K562 (cell line): ENCODE measurements at regions not wholly inside any gene's neighbourhood (a gene's known extent, or its start where the extent isn't known, plus 50 kb on each side); places are given as distances from the start of the nearest gene placed in this dataset.

Source experiments
- ATAC-seq: fragments of 200-7000 bp; cut with Tn5 transposase; 3 replicates; pipeline ENCODE4 v1.9.1; 2020; ENCODE audit warnings: moderate library complexity
- BruUV-seq: library from RNA; stranded (reverse); fragments of 400-500 nt; replicated peaks from 2 replicates; lab custom pipeline; 2021; lab: Mats Ljungman, UMichigan
- CTCF ChIA-PET: fragments of 300-600 bp; formaldehyde crosslinking; extraction: SDS; loops from one replicate; lab custom pipeline; 2021; ENCODE audit warnings: low intra/inter-chr PET ratio; lab: Yijun Ruan, JAX
- POLR2A ChIA-PET: fragments of 300-600, 350-650 bp; sonication (Branson Sonifier 250); formaldehyde crosslinking; extraction: SDS; loops from one replicate; lab custom pipeline; 2021; ENCODE audit warnings: antibody characterized with exemption, inconsistent platforms; lab: Yijun Ruan, JAX
- DNase-seq, 4 experiments: peaks; one replicate each; pipeline versions ENCODE4 v3.0.0 to v3.0.0-alpha.2; 2011 to 2018; ENCODE audit warnings: low spot score in 3 of 4, mixed read lengths in 3 of 4; ENCODE audit errors: extremely low read depth in 1 of 4
- FAIRE-seq: peaks from 2 replicates; lab custom pipeline; 2011; peaks lifted over from hg19 to GRCh38; lab: Jason Lieb, UNC
- H2AFZ ChIP-seq: 2 replicates; pipeline ENCODE4 v1.6.0; 2011; ENCODE audit warnings: low read depth, low read length, control low read depth, inconsistent platforms
- H3K27ac ChIP-seq: fragments of 200-600 bp; 3 replicates; pipeline ENCODE4 v1.8.0; 2011; ENCODE audit warnings: low read depth, mild to moderate bottlenecking, control low read depth, inconsistent platforms, low read length, moderate library complexity, mixed read lengths; ENCODE audit errors: extremely low read depth
- H3K27me3 ChIP-seq, 2 experiments: fragments of 300-600 bp in 1 of 2; 2 replicates in 1 of 2; 3 replicates in 1 of 2; pipeline versions ENCODE4 v1.6.0 to v1.8.0; 2011; ENCODE audit warnings: inconsistent platforms in 2 of 2, low read length in 2 of 2, mild to moderate bottlenecking in 1 of 2, mixed read lengths in 1 of 2, moderate library complexity in 1 of 2; ENCODE audit not compliant: control insufficient read depth in 2 of 2, insufficient read depth in 2 of 2
- H3K36me3 ChIP-seq: fragments of 300-600 bp; 3 replicates; pipeline ENCODE4 v1.8.0; 2011; ENCODE audit warnings: mild to moderate bottlenecking, low read length, inconsistent platforms; ENCODE audit not compliant: control insufficient read depth, insufficient read depth
- H3K4me1 ChIP-seq, 2 experiments: fragments of 200-600 bp in 1 of 2; replicated peaks in 1 of 2; 2 replicates in 1 of 2; 3 replicates in 1 of 2; pipeline versions ENCODE4 v1.5.1 to v1.8.0; 2011; ENCODE audit warnings: inconsistent platforms in 2 of 2, low read length in 2 of 2, mild to moderate bottlenecking in 1 of 2, mixed read lengths in 1 of 2, moderate library complexity in 1 of 2; ENCODE audit not compliant: control insufficient read depth in 2 of 2, insufficient read depth in 2 of 2
- H3K4me2 ChIP-seq: 2 replicates; pipeline ENCODE4 v1.6.1; 2011; ENCODE audit warnings: low read length, control low read depth, inconsistent platforms, mixed read lengths; ENCODE audit not compliant: insufficient read depth
- H3K4me3 ChIP-seq: fragments of 200-600 bp; sonication (generic), shearing (Covaris generic); 2 replicates; pipeline ENCODE4 v1.5.1; 2016; ENCODE audit warnings: control low read depth, inconsistent platforms
- H3K79me2 ChIP-seq: fragments of 200-600 bp; 3 replicates; pipeline ENCODE4 v1.8.0; 2011; ENCODE audit warnings: low read length, inconsistent platforms; ENCODE audit not compliant: control insufficient read depth, insufficient read depth
- H3K9ac ChIP-seq, 2 experiments: 2 replicates each; pipeline versions ENCODE4 v1.6.0 to v1.6.1; 2011; ENCODE audit warnings: low read depth in 2 of 2, low read length in 2 of 2, control low read depth in 1 of 2, inconsistent platforms in 1 of 2, mild to moderate bottlenecking in 1 of 2, mixed read lengths in 1 of 2; ENCODE audit not compliant: insufficient read depth in 1 of 2
- H3K9me1 ChIP-seq: one replicate; pipeline ENCODE4 v1.6.0; 2011; ENCODE audit warnings: inconsistent platforms, mild to moderate bottlenecking, low read length, moderate library complexity; ENCODE audit not compliant: control insufficient read depth, insufficient read depth
- H3K9me3 ChIP-seq: replicated peaks from 2 replicates; pipeline ENCODE4 v1.5.1; 2011; ENCODE audit warnings: low read depth, low read length, inconsistent platforms; ENCODE audit not compliant: control insufficient read depth, insufficient read depth
- H4K20me1 ChIP-seq: replicated peaks from 2 replicates; pipeline ENCODE4 v1.6.1; 2011; ENCODE audit warnings: low read length, inconsistent platforms, mixed read lengths; ENCODE audit not compliant: control insufficient read depth, insufficient read depth
- CREM ChIP-seq: IDR thresholded peaks from 2 replicates; pipeline ENCODE4 v1.6.1; 2014; ENCODE audit warnings: antibody characterized with exemption, low read depth
- ESRRB ChIP-seq: fragments of 250-450 bp; sonication (Bioruptor Pico); IDR thresholded peaks from 2 replicates; pipeline ENCODE4 v1.5.0; 2020; ENCODE audit warnings: mild to moderate bottlenecking, moderate library complexity, borderline replicate concordance
- FOSL1 ChIP-seq: fragments of 200-800 bp; sonication (Bioruptor generic); conservative IDR thresholded peaks from 2 replicates; pipeline ENCODE4 v1.6.1; 2016; ENCODE audit warnings: missing genetic modification characterization, missing compliant biosample characterization
- GTF2A2 ChIP-seq: IDR thresholded peaks from 2 replicates; pipeline ENCODE4 v1.6.1; 2016; ENCODE audit warnings: mild to moderate bottlenecking, missing genetic modification characterization, missing compliant biosample characterization
- HDAC3 ChIP-seq: fragments of 450-650 bp; IDR thresholded peaks from 2 replicates; pipeline ENCODE4 v1.6.1; 2018; ENCODE audit warnings: borderline replicate concordance, mild to moderate bottlenecking, moderate library complexity; ENCODE audit not compliant: partially characterized antibody
- MCM7 ChIP-seq, 2 experiments: fragments of 450-650 bp; IDR thresholded peaks; 2 replicates each; pipeline ENCODE4 v1.6.1; 2016 to 2018
- MEIS2 ChIP-seq: fragments of 450-650 bp; IDR thresholded peaks from 2 replicates; pipeline ENCODE4 v1.6.1; 2014; ENCODE audit warnings: mild to moderate bottlenecking; ENCODE audit not compliant: partially characterized antibody
- RHOXF2B ChIP-seq: fragments of 250-450 bp; sonication (Bioruptor Pico); conservative IDR thresholded peaks from 2 replicates; pipeline ENCODE4 v1.5.1; 2021
- ZBTB33 ChIP-seq: sonication (generic); formaldehyde crosslinking; IDR thresholded peaks from 2 replicates; pipeline ENCODE4 v1.8.1; 2023; ENCODE audit warnings: mild to moderate bottlenecking, missing genetic modification reagents
- ZBTB7A ChIP-seq: IDR thresholded peaks from 2 replicates; pipeline ENCODE4 v1.6.1; 2011; ENCODE audit warnings: low read depth, mild to moderate bottlenecking, low read length, moderate library complexity, borderline replicate concordance; ENCODE audit not compliant: control insufficient read depth
- WGBS: fragments of 100-300 bp; shearing (Covaris generic); methylation state at CpG from one replicate; pipeline ENCODE4 v1.1.6; 2016; ENCODE audit warnings: low coverage, mixed read lengths; ENCODE audit not compliant: insufficient coverage; ENCODE audit errors: missing lambda C conversion rate; 5-methylcytosine and 5-hydroxymethylcytosine counted together
- in situ Hi-C: fragments of 300-500 bp; cut with MboI; formaldehyde crosslinking; loops from 4 replicates; pipeline ENCODE4 v1.15.0; 2018; ENCODE audit warnings: inconsistent platforms, mixed read lengths
- intact Hi-C: fragments of 100-400 bp; cut with micrococcal nuclease; formaldehyde crosslinking; loops from 2 replicates; pipeline ENCODE4 v1.14.2; 2022

- TF ChIP-seq FOSL1, result no peak
- no peak for TF ChIP-seq ZBTB7A
- no peak for TF ChIP-seq ZBTB33 (CRISPR knock-in tag)
- no peak for TF ChIP-seq HDAC3
These were observed 591.4 kb upstream of the GNPDA2 start (continued) for GRCh38 chr4:45317739-45318138.

GRCh38 chr4:45317276-45317675, 590.9 kb upstream of the GNPDA2 start:
- H3K4me2 ChIP-seq, result no peak overlapping the region
- no peak for DNase-seq
- ChIA-PET POLR2A (no interaction called here), CTCF (no interaction called here)
- no TSS peak for BruUV-seq
- FAIRE-seq, result no peak
- no peaks in the 10 kb centered on the region for H3K36me3 ChIP-seq
- intact Hi-C loops, result no loop called here
- WGBS, result 0% methylated on average over 2 of the region's 2 CpGs
- H3K9me3 ChIP-seq, result no peaks in the 10 kb centered on the region; the same call in 1 of the 2 replicates
- no peaks in the 10 kb centered on the region for H4K20me1 ChIP-seq
- H2AFZ ChIP-seq, result no peak overlapping the region
- no peaks in the 10 kb centered on the region for H3K79me2 ChIP-seq
- no peaks in the 10 kb centered on the region for H3K9me1 ChIP-seq
- H3K27ac ChIP-seq, result no peak overlapping the region
- no peaks in the 10 kb centered on the region for H3K4me1 ChIP-seq
- in situ Hi-C loops, result no loop called here
- no peaks in the 10 kb centered on the region for H3K27me3 ChIP-seq
- no peak for ATAC-seq
- no peak overlapping the region for H3K4me3 ChIP-seq
- H3K9ac ChIP-seq, result no peak overlapping the region
- no peak for TF ChIP-seq RHOXF2B (CRISPR knock-in tag)
- TF ChIP-seq GTF2A2 (tag), result no peak
- TF ChIP-seq ZBTB33 (CRISPR knock-in tag), result no peak
- TF ChIP-seq ESRRB (CRISPR knock-in tag), result no peak
- TF ChIP-seq MCM7 (IDR thresholded peaks at IDR 0.05), result no peak
- TF ChIP-seq CREM, result no peak
- no peak for TF ChIP-seq FOSL1
- no peak for TF ChIP-seq MEIS2
